ENCODE measurements at regions not wholly inside any gene's neighbourhood (a gene's known extent, or its start where the extent isn't known, plus 50 kb on each side); places are given as distances from the start of the nearest gene placed in this dataset.

DNA sequence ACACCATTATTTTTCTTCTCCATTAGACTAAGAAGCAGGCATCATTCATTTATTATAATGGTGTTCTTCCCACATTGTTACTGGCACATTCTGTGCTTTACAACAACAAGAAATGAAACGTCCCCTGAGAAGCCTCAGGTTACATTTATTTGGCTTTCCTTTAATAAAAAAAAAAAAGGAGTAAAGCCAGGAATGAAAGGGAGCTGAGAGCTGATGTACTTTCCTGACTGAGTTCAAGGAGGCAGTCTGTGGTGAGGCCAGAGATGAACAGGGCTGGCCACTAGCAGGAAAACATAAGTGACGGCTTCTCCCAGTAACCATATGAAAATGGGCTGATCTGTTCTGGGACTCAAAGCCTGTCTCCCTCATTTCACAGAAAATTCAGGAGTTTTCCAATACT is 742.1 kb downstream of the MAFB start:
- no peak for DNase-seq (ENCODE audit: low read depth)
- no peak overlapping the region for H3K4me3 ChIP-seq (ENCODE audit: low read depth, low read length)
- TF ChIP-seq, protein P1, sequence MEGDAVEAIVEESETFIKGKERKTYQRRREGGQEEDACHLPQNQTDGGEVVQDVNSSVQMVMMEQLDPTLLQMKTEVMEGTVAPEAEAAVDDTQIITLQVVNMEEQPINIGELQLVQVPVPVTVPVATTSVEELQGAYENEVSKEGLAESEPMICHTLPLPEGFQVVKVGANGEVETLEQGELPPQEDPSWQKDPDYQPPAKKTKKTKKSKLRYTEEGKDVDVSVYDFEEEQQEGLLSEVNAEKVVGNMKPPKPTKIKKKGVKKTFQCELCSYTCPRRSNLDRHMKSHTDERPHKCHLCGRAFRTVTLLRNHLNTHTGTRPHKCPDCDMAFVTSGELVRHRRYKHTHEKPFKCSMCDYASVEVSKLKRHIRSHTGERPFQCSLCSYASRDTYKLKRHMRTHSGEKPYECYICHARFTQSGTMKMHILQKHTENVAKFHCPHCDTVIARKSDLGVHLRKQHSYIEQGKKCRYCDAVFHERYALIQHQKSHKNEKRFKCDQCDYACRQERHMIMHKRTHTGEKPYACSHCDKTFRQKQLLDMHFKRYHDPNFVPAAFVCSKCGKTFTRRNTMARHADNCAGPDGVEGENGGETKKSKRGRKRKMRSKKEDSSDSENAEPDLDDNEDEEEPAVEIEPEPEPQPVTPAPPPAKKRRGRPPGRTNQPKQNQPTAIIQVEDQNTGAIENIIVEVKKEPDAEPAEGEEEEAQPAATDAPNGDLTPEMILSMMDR (conservative IDR thresholded peaks at IDR 0.05; ENCODE audit: low read depth, low read length): no peak

DNA sequence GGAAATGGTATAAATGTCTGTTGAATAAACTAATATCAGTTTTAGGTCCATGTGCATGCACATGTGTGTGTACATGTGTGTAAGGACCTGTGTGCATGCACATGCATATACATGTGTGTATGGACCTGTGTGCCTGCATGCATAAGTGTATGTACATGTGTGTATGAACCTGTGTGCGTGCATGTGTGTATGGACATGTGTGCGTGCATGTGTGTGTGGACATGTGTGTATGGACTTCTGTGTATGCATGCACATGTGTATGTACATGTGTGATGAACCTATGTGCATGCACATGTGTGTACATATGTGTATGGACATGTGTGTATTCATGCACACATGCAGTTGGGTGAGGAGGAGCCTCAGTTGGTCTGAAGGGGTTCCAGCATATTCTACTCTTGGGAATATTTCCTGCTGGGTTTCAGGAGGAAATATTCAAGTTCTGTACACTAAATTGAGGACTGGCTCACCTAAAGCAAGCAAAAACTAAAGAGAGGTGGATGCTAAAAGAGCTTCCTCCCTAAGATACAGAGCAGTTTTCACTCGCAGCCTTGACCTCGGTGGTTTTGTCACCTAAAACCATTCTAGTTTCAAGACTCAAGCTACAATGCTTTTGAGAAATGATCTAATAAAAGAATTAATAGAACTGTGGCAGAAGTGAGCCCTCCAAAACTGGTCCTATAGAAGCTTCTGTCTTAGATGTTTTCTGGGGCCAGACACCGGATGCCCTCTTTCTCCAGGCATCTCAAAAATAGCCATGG is 742.8 kb downstream of the MAFB start:
- TF ChIP-seq, protein P1 (conservative IDR thresholded peaks at IDR 0.05; ENCODE audit: low read depth, low read length): no peak
- DNase-seq (ENCODE audit: low read depth): no peak
- no peak overlapping the region for H3K4me3 ChIP-seq (ENCODE audit: low read depth, low read length)

DNA sequence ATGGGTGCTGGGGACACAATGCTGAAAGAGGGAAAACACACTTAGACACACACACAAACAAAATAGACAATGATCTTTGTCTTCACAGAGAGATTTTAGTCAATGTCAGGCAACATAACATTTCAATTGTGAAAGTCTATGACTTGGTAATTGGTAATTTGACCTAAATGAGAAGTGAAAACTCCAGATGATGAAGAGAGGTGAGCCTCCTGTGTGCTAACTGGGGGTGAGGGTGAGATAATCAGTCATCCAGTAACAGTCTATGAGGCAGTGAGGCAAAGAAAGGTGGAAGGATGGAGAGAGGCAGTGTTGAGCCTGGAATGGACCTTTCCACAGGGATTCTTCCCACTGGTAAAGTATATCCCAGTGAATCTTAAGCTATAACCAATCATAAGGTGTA is 744.2 kb downstream of the MAFB start:
- H3K4me3 ChIP-seq (ENCODE audit: low read depth, low read length): no peak overlapping the region
- TF ChIP-seq, protein P1 (conservative IDR thresholded peaks at IDR 0.05; ENCODE audit: low read depth, low read length): no peak
- no peak for DNase-seq (ENCODE audit: low read depth)

DNA sequence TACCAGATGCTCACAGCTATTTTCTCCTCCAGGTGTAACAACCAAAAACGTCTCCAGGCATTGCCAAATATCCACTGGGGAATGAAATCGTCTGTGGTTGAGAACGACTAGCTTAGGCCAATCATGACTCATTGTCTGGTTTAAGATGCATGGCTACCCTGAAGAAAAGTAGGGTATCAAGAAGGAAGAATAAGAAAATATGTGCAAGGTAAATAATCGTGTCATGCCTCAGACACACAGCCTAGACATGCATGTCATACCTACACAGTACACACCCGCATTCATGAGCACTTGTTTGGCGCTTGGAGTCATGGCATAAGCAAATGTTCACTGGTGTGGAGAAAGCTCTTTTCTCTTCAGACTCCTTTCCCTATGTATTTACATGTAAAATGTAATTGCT is 745.7 kb downstream of the MAFB start:
- TF ChIP-seq, protein P1 (conservative IDR thresholded peaks at IDR 0.05; ENCODE audit: low read depth, low read length): no peak
- H3K4me3 ChIP-seq (ENCODE audit: low read depth, low read length): no peak overlapping the region
- DNase-seq (ENCODE audit: low read depth): no peak

DNA sequence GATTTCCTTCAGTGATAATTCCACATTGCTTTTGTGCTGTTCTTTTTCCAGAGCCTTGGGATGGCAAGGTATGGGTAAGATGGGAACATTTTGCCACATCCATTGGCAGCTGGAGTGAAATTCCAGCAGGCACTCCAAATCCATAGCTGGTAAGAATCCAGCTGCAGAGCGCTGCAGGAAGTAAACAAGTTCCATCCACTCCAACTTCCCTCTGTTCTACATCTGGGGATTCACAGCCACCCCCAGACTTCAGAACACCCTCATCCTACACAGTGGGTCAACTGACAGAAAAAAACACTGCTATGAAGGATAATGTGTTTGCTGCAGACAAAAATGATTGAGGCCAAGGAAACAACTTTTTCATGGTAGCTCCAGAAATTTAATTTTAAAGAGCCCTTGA is 747.8 kb downstream of the MAFB start:
- TF ChIP-seq, protein P1 (conservative IDR thresholded peaks at IDR 0.05; ENCODE audit: low read depth, low read length): no peak

DNA sequence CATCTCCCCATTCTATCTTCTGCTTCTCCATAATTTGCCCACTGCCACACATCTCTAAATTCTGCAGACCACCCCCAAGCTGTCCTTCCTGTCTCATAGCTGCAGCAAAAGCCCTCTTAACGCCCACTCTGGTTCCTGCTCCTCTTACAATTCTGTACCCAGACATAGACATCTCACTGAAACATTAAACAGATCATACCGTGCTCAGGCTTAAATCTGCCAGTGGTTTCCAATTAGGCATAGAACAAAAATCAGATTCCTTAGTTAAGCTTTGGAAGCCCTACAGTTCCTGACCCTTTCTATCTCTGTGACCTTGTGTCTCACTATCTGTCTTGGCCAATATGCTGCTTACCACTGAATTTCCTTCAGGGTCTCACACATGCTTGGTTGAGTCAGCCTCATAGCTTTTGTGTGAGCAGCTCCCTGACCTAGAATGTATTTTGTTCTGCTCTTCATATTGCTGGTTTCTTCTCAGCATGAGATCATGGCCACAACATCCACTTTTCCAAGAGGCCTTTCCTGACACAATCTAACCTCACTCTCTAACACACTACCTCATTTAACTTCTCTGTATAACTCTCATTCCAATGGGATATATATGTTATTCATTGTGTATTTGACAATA is 749.7 kb downstream of the MAFB start:
- TF ChIP-seq, protein P1 (conservative IDR thresholded peaks at IDR 0.05; ENCODE audit: low read depth, low read length): no peak
- H3K4me3 ChIP-seq (ENCODE audit: low read depth, low read length): no peak overlapping the region
- no peak for DNase-seq (ENCODE audit: low read depth)

More for the DNA sequence above, 747.8 kb downstream of the MAFB start:
- H3K4me3 ChIP-seq (ENCODE audit: low read depth, low read length): no peak overlapping the region
- no peak for DNase-seq (ENCODE audit: low read depth)

DNA sequence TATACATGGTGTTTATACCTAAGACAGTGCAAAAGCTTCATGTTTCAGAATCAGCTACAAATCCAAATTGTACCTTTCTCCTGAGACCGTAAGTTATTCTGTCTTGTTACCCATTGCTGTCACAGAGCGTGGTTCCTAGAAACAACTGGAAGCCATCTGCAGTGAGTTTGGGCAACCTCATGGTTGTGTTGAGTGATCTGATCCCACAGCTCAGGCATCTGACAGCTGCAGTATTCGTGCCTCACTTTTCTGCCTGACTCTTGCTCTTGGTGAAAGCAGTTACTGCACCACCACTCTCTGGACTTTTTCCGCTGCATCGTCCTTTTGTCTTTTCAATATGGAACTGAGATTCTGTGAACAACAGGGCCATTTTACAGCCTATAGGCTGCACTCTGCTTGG is 752.6 kb downstream of the MAFB start:
- no peak overlapping the region for H3K4me3 ChIP-seq (ENCODE audit: low read depth, low read length)
- no peak for DNase-seq (ENCODE audit: low read depth)
- TF ChIP-seq, protein P1 (conservative IDR thresholded peaks at IDR 0.05; ENCODE audit: low read depth, low read length): no peak

Data from epithelial cell of proximal tubule (primary cell).